ENCODE measurements at regions not wholly inside any gene's neighbourhood (a gene's known extent, or its start where the extent isn't known, plus 50 kb on each side); places are given as distances from the start of the nearest gene placed in this dataset.
A peak's percentile ranks its signal among the peaks of the same experiment; 100 is the strongest.

DNA sequence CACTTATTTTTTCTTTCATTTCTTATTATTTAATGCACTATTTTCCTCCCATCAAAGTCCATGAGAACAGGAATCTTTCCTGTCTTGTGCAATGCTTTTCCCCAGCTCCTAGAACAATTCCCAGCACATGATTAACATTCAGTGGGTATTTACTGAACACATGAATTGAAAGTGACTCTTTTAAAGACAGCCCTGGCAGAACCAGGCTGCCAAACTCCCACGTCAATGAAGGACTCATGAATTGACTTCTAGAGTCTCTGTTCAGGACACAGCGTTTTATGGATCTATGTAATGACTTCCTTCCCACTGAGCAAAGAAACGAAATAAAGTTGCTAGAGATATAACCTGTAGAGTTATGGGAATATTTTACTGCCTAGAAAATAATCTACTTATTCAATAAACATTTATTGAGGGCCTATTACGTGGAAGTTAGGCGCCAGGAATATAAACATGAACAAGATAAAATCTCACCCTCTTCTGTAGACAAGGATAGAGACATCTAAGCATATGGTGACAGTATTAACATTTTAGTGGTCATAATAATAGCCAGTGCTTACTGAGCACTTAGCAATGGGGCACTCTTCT, 485.9 kb upstream of the KLF4 start:
- TF ChIP-seq, protein P1, sequence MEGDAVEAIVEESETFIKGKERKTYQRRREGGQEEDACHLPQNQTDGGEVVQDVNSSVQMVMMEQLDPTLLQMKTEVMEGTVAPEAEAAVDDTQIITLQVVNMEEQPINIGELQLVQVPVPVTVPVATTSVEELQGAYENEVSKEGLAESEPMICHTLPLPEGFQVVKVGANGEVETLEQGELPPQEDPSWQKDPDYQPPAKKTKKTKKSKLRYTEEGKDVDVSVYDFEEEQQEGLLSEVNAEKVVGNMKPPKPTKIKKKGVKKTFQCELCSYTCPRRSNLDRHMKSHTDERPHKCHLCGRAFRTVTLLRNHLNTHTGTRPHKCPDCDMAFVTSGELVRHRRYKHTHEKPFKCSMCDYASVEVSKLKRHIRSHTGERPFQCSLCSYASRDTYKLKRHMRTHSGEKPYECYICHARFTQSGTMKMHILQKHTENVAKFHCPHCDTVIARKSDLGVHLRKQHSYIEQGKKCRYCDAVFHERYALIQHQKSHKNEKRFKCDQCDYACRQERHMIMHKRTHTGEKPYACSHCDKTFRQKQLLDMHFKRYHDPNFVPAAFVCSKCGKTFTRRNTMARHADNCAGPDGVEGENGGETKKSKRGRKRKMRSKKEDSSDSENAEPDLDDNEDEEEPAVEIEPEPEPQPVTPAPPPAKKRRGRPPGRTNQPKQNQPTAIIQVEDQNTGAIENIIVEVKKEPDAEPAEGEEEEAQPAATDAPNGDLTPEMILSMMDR (IDR thresholded peaks at IDR 0.05; ENCODE audit: insufficient read depth, low read length, severe bottlenecking): no peak
- no peak for DNase-seq (ENCODE audit: low read depth)
- FAIRE-seq: no peak
- H3K27me3 ChIP-seq (ENCODE audit: control insufficient read depth, insufficient read depth, low read length): no peaks in the 10 kb centered on the region
- H3K36me3 ChIP-seq (ENCODE audit: control insufficient read depth, insufficient read depth, low read length): no peaks in the 10 kb centered on the region
- H3K4me3 ChIP-seq (ENCODE audit: low read depth, low read length): no peak overlapping the region

DNA sequence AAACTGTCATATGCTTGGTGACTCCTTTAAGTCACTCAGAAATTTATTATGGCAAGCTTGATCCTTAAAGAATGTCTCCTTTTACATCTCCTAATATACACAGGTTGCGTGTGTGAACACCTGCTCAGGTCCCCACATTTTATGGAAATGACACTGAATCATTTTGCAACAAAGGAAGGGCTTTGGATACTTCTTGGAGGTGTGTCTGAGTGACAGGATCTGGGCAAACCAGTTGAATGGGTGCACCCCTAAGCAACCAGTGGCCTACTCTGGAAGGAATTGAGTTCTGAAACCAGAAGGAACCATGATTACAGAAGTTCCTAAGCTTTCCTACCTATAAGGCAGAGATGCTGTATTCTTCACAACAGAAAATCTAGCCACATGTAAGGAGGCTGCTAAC, 483.9 kb upstream of the KLF4 start:
- Histone ChIP-seq H3K4me3 (ENCODE audit: low read depth, low read length) (no peak overlapping the region), H3K27me3 (ENCODE audit: control insufficient read depth, insufficient read depth, low read length) (no peaks in the 10 kb centered on the region), H3K36me3 (ENCODE audit: control insufficient read depth, insufficient read depth, low read length) (no peaks in the 10 kb centered on the region)
- no peak for FAIRE-seq
- TF ChIP-seq, protein P1 (IDR thresholded peaks at IDR 0.05; ENCODE audit: insufficient read depth, low read length, severe bottlenecking): no peak
- peak; percentile 14 for DNase-seq (ENCODE audit: low read depth)

DNA sequence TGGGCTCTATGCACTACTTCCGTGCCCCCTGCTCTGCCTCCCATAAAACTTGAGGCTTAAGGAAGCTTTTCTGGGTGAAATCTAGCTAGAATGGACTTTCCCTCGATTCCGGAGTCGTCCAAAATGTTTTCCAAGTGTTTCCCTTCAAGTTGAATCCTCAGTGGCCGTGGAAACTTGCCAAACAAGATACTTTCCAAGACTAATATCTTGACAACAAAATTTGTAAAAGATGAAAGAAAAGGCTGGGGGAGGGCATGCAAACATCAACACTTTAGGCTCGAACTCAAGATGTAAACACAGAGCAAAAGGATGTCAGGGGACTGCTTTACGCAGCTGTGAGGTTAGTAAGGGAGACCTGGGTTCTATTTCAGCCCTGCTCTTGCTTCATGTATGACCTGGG, 482.8 kb upstream of the KLF4 start:
- TF ChIP-seq, protein P1 (IDR thresholded peaks at IDR 0.05; ENCODE audit: insufficient read depth, low read length, severe bottlenecking): no peak
- no peak for DNase-seq (ENCODE audit: low read depth)
- no peaks in the 10 kb centered on the region for H3K36me3 ChIP-seq (ENCODE audit: control insufficient read depth, insufficient read depth, low read length)

DNA sequence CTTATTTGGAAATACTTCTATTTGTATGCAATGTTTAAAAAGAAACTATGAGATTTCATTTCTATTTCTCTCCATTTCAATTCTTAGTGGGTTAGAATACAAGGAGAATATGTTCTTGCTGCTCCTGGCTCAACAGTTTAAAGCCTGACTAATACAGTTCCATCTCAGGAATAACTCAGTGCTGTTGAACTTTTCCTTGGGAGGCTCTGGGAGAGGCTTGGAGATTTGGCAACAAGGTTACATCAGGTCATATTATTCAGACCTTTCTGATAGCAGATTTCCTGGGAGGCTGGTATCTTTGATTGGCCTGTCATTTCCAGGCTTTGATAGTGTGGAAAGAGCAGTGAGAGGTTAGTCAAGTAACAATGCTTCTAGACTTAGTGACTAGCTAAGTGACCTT, 481.7 kb upstream of the KLF4 start:
- DNase-seq (ENCODE audit: low read depth): peak; percentile 54

More for the DNA sequence above, 482.8 kb upstream of the KLF4 start:
- Histone ChIP-seq H3K27me3 (ENCODE audit: control insufficient read depth, insufficient read depth, low read length) (no peaks in the 10 kb centered on the region), H3K4me3 (ENCODE audit: low read depth, low read length) (no peak overlapping the region)
- FAIRE-seq: no peak

DNA sequence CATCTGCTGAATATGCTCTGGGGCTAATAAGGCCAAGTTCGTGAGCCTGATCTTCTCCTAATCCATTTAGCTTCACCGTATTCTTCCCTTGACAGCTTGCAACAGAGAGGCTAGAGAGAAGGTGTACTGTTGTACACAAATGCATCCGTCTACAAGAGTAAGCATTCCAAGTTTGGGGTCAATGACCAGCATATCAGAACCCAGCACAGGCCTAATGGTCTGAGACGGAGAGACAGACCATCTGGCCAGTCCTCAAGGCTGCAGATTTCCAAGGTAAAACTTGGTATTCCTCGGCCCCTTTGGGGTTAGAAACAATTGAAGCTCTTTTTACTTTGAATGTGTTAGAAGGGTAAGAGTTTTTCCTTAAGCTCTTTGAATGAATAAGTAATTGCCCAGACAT, 481.2 kb upstream of the KLF4 start:
- Histone ChIP-seq H3K4me3 (ENCODE audit: low read depth, low read length) (no peak overlapping the region), H3K36me3 (ENCODE audit: control insufficient read depth, insufficient read depth, low read length) (no peaks in the 10 kb centered on the region), H3K27me3 (ENCODE audit: control insufficient read depth, insufficient read depth, low read length) (no peaks in the 10 kb centered on the region)
- no peak for FAIRE-seq
- no peak for DNase-seq (ENCODE audit: low read depth)
- TF ChIP-seq, protein P1 (IDR thresholded peaks at IDR 0.05; ENCODE audit: insufficient read depth, low read length, severe bottlenecking): no peak

More for the DNA sequence above, 481.7 kb upstream of the KLF4 start:
- Histone ChIP-seq H3K27me3 (ENCODE audit: control insufficient read depth, insufficient read depth, low read length) (no peaks in the 10 kb centered on the region), H3K36me3 (ENCODE audit: control insufficient read depth, insufficient read depth, low read length) (no peaks in the 10 kb centered on the region), H3K4me3 (ENCODE audit: low read depth, low read length) (no peak overlapping the region)
- no peak for FAIRE-seq
- TF ChIP-seq, protein P1 (IDR thresholded peaks at IDR 0.05; ENCODE audit: insufficient read depth, low read length, severe bottlenecking): no peak

DNA sequence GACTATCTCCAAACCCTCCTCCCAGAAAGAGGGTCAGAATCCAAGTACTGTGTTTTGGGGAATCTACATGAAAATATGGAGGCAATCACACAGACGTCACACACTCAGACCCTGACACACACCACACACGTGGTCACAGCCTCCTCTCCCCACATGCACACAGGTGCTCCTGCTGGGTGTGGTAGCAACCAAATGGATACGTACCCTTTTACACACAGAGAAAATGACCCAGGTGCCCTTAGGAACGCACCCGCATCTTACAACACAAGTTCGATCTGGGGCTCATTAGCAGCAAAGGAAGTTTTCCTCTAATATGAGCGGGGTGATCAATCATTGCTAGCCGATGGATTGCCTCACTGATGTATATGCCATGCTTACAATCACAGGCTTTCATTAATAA, 480.2 kb upstream of the KLF4 start:
- Histone ChIP-seq H3K27me3 (ENCODE audit: control insufficient read depth, insufficient read depth, low read length) (no peaks in the 10 kb centered on the region), H3K4me3 (ENCODE audit: low read depth, low read length) (no peak overlapping the region), H3K36me3 (ENCODE audit: control insufficient read depth, insufficient read depth, low read length) (no peaks in the 10 kb centered on the region)
- TF ChIP-seq, protein P1 (IDR thresholded peaks at IDR 0.05; ENCODE audit: insufficient read depth, low read length, severe bottlenecking): no peak
- FAIRE-seq: no peak
- DNase-seq (ENCODE audit: low read depth): no peak

Data from bronchial epithelial cell (primary cell).